Stimulated activated CD8-positive, alpha-beta memory T cell treated with anti-CD3 and anti-CD28 coated beads, Interleukin-4, amount 100 ng/mL, for 4 hours (primary cell): ENCODE measurements at regions not wholly inside any gene's neighbourhood (a gene's known extent, or its start where the extent isn't known, plus 50 kb on each side); places are given as distances from the start of the nearest gene placed in this dataset.

Source experiments
- DNase-seq, 2 donors: peaks; one replicate each; pipeline ENCODE4 v3.0.0-alpha.2; 2020; ENCODE audit warnings: low read depth in 2 of 2, low spot score in 1 of 2

DNA sequence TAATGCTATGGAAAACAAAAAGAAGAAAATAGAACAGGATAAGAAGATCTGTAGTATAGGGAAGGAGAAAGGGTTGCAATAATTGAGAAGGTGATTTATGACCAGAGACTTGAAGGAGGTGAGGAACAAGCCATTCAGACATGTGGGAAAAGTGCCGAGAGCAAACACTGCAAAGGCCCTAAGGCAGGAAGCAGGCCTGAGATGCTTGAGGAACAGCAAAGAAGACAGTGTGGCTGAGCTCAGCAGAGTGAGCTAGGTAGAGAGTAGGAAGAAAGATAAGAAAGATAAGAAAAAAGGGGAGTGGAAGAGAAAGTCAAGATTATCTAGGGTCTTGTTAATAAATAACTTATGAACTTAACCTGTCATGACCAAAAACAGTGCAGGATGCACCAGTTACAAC, 671.8 kb downstream of the RPS29 start:
- no peak for DNase-seq

GRCh38 chr14:48900565-48900964, 685.6 kb downstream of the RPS29 start:
- no peak for DNase-seq

DNA sequence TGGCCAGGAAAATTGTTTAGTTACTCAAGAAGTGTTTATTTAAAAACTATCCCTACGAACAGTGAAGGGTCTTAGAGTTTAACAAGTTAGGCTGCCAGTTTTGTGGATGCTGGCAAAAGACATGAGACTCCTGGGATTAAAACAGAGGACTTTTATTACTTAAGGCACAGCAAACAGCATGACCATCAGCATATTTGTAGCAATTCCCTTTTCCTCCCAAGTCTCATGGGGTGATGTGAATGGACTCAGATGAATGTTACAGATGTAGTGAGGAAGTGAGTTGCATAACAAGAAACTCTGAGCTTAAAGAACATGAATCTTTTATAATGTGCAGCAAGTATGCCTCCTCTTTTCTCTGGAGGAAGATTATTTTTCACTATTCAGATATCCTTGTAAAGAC, 695.8 kb downstream of the RPS29 start:
- no peak for DNase-seq

- DNase-seq: no peak
Observed at GRCh38 chr14:48876806-48877340, 709.3 kb downstream of the RPS29 start.

DNA sequence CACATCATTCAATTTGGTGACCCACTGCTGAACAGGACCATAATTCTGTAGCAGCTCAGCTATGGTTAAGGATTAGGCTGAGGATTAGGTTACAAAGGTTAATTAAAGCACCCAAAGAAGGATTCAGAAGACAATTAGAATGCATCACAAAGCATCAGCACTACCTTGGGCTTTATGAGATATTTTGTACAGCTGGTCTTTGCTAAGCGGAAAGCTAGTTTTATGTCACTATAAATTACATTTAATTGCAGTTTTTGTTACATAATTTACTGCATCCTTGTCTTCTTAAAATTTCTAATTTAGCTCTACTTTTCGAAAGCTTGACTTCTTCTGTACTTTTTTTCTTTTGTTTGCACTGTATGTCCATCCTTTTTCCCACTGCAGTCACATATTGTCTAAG, 711.5 kb downstream of the RPS29 start:
- no peak for DNase-seq

GRCh38 chr14:48857366-48857765, 728.8 kb downstream of the RPS29 start:
- no peak for DNase-seq

- DNase-seq: no peak
Observed at GRCh38 chr14:48853159-48853558, 733.0 kb downstream of the RPS29 start.

- DNase-seq: no peak
Observed at GRCh38 chr14:48849741-48850322, 736.3 kb downstream of the RPS29 start.

DNA sequence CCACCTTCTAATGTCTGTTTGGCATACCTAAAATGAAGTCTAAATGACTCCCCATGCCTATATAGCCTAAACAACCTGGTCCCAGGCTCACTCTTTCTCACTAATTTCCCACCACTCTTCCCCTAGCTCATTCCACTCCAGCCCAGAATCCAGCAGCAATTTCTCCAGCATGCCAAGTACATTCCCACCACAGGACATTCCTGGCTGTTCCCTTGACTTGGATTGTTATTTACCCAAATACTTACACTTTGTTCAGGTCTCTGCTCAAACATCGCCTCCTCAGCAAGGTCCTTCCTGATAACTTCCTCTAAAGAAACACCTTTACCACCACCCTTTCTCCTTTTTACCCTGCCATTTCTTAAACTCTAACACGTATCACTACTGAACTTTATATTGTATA, 743.4 kb downstream of the RPS29 start:
- no peak for DNase-seq

DNA sequence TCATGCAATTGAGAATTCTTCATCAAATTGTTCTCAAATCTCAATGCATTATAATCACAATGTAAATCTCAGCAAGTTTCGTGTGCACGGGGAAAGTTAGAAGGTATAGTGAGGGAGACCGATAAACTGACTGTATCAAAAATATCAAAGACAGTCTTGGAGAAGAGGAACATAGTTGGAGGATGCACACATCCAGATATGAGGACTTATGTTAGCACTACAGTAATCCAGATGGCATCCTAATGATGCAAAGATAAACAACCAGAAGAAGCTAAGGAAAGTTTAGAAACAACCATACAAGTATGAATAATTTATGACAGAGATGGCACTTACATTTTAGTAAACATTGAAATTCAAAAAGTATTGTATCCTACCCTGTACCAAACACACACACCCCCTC, 760.1 kb downstream of the RPS29 start:
- no peak for DNase-seq

DNA sequence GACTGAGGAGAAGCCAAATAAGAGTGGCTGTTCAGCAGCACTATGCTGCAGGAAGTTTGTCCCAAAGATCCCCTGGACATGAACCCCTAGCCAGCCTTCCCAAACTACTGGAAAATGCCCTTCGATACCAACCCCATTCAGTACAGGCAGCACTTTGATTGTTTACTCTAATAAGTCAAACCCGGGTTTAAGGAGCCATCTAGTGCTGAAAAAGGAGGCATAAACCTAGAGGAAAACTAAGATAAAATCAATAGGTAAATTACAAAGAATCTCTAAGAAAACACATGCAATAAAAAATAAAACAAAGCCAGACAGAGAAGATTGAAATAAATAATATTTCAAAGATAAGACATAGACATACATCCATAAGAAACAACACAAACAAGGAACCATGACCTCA, 771.6 kb downstream of the RPS29 start:
- DNase-seq: no peak

- no peak for DNase-seq
Observed at GRCh38 chr14:48805315-48805714, 780.9 kb downstream of the RPS29 start.

DNA sequence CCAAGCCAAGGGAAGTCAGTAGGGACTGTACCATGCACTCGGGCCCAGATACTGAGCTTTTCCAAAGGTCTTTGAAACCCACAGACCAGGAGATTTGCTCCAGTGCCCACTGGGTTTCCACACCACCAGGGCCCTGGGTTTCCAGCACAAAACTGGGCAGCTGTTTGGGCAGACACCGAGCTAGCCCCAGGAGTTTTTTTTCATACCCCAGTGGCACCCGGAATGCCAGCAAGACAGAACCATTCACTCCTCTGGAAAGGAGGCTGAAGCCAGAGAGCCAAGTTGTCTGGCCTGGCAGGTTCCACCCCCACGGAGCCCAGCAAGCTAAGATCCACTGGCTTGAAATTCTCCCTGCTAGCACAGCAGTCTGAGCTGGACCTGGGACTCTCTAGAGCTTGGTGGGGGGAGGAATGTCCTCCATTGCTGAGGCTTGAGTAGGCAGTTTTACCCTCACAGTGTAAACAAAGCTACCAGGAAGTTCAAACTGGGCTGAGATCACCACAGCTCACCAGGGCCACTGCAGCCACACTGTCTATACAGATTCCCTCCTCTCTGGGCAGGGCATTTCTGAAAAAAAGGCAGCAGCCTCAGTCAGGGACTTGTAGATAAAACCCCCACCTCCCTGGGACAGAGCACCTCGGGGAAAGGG, 793.7 kb downstream of the RPS29 start:
- DNase-seq: no peak

- no peak for DNase-seq
Observed at GRCh38 chr14:48788771-48789170, 797.4 kb downstream of the RPS29 start.

DNA sequence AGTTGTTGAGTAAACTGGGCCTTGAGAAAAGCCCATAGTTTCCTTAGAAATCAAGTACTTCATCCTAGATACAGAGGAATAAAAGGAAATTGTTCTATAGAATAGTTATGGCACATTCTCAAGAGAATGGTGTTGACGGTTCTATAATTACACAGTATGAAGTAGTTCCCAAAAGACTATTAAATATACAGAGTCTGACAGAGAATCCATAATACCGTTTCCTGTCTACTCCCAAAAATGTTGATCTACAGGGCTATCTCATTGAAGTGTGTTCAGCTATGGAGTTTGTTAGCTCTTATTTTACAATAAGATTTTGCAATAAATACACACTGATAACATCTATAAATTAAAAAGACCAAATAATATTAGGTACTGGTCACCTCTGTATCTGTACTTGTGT, 799.7 kb downstream of the RPS29 start:
- DNase-seq: no peak

DNA sequence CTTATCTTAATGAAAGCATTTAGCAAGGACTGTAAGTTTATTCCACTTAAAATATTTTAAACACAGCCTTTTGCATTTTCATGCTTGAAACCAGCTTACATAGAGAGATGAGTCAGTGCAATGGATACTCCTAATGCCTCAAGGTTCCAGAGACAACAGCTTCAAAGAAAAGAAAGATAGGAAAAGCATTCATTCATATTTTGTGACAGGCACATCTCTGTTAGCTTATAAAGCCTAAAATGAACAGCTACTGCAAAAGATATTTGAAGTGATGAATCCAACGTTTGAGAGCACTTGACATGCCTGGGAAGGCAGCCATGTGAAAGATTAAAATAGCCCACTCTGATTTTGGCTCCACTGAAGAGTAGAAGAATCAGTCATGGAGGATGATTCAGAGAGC, 814.5 kb downstream of the RPS29 start:
- DNase-seq: no peak

- no peak for DNase-seq
Observed at GRCh38 chr14:48751293-48751692, 834.9 kb downstream of the RPS29 start.

GRCh38 chr14:48748151-48748675, 838.0 kb downstream of the RPS29 start:
- no peak for DNase-seq

DNA sequence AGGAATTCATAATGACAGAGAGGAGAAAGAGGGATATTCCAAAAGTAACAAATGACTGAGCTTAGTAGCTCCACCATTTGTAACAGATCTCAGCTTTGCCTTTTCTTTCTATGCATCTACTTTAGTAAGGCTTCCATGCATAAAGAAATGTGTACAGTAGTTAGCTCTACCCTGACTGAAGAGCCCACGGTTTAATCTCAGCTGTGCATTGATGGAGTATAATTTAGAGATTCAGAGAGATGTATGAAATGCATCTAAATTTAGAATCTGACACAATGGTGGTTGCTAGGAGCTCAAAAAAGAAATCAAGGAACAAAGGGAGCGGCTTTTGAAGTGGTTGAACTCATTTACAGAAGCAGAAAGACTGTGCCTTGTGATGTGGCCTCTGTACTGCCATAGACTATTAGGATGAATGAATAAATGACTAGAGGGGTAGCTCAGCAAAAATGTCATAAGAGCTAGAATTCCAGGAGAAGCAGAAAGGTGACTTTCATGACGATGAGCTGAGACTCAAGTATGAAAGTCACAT, 838.6 kb downstream of the RPS29 start:
- no peak for DNase-seq

GRCh38 chr14:48744202-48744601, 842.0 kb downstream of the RPS29 start:
- no peak for DNase-seq

DNA sequence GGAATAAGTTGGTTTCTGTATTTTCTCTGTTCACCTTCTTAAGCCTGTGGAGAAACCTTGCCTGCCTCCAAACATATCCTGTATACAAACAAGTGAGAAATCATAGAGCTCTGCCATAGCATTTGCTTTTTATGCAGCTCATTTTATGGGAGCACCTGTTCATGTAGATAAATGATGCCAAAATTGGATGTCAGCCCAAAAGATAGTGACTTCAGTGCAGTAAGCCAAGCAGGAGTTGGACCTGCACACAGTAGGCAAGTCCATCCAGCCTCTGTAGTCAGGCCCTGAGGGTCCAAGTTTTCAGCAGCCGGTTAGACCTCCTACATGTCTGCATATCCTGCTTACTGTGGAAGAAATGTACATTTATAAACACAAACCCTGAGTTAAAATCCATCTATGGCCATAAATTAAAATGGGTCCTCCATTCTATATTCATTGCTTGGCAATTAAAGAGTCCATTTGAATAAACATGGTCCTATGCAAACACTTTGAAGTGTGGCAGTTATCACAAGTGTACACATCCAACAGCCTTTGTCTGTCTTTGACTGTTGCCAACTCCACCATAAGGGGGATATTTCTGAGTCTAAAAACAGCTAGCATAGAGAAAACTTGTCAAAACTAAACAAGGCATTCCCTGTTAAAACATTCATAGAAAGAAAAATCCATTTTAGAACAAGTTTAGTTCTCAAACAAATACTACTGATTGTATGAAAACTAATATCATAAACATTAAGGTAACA, 847.8 kb downstream of the RPS29 start:
- DNase-seq: no peak

DNA sequence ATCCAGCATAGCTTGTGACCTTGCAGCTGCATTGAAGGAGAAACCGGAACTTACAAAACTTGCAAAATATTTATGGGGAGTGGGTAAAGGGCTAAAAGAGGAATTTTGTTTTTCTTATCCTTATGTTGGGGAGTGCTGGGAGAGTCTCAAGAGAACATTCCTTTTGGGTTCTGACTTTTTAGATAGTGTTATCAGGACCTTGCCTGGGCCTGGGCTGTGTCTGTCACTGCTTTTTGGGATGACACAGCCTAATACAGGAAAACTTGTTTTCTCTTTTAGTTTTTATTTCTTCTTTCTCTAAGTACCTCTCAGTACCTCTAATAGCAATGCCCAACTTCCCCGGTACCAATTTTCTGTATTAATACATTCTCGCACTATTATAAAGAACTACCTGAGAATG, 850.6 kb downstream of the RPS29 start:
- DNase-seq: no peak
